Lung (tissue), 11 donors: ENCODE measurements at regions not wholly inside any gene's neighbourhood (a gene's known extent, or its start where the extent isn't known, plus 50 kb on each side); places are given as distances from the start of the nearest gene placed in this dataset.

Experiments used
- ATAC-seq: fragments of 200-7000 bp; cut with Tn5 transposase; one replicate; pipeline ENCODE4 v1.9.1; 2020; ENCODE audit warnings: moderate number of reproducible peaks; ENCODE audit not compliant: insufficient read depth, low FRiP score
- DNase-seq, 3 donors: peaks; one replicate each; pipeline ENCODE4 v3.0.0-alpha.2; 2013 to 2017
- H3K27ac ChIP-seq, 2 donors: one replicate each; pipeline ENCODE4 v1.5.1; 2013; ENCODE audit warnings: mild to moderate bottlenecking in 2 of 2, moderate library complexity in 2 of 2, control low read depth in 1 of 2, inconsistent platforms in 1 of 2, low read depth in 1 of 2, low read length in 1 of 2
- H3K27me3 ChIP-seq, 3 donors: one replicate each; pipeline ENCODE4 v1.5.1; 2013; ENCODE audit warnings: low read length in 2 of 3; ENCODE audit not compliant: control insufficient read depth in 3 of 3, insufficient read depth in 3 of 3
- H3K36me3 ChIP-seq, 4 donors: one replicate each; pipeline ENCODE4 v1.5.1; 2013; ENCODE audit warnings: low read length in 4 of 4, mild to moderate bottlenecking in 1 of 4, moderate library complexity in 1 of 4; ENCODE audit not compliant: control insufficient read depth in 4 of 4, insufficient read depth in 4 of 4
- H3K4me1 ChIP-seq, 5 donors: one replicate each; pipeline ENCODE4 v1.5.1; 2013; ENCODE audit warnings: low read length in 5 of 5, mild to moderate bottlenecking in 2 of 5, moderate library complexity in 1 of 5; ENCODE audit not compliant: control insufficient read depth in 5 of 5, insufficient read depth in 5 of 5
- H3K4me3 ChIP-seq: one replicate; pipeline ENCODE4 v1.5.1; 2013; ENCODE audit warnings: mild to moderate bottlenecking, control low read depth, moderate library complexity
- H3K9ac ChIP-seq, 2 donors: one replicate each; pipeline ENCODE4 v1.5.1; 2013; ENCODE audit warnings: low read length in 2 of 2, control low read depth in 1 of 2; ENCODE audit not compliant: insufficient read depth in 1 of 2
- H3K9me3 ChIP-seq, 4 donors: one replicate each; pipeline ENCODE4 v1.5.1; 2013; ENCODE audit warnings: low read length in 3 of 4, mild to moderate bottlenecking in 1 of 4, moderate library complexity in 1 of 4; ENCODE audit not compliant: control insufficient read depth in 4 of 4, insufficient read depth in 3 of 4
- CTCF ChIP-seq: IDR thresholded peaks from 2 replicates; pipeline ENCODE4 v1.5.1; 2012; ENCODE audit warnings: mild to moderate bottlenecking; ENCODE audit errors: control extremely low read depth, extremely low read depth
- WGBS, 2 donors: extraction: QIAGEN DNeasy Blood & Tissue Kit; methylation state at CpG; one replicate each; pipeline ENCODE4 v1.1.7; 2013; 5-methylcytosine and 5-hydroxymethylcytosine counted together
- donor health status: control.
- donor health status: control.
- donor health status: Bipolar disorder and iron deficiency.
- donor health status: healthy.
- donor health status: DM: yes; HTN: yes; CAD: no.

- Histone ChIP-seq H3K36me3 (no peaks in the 10 kb centered on the region), H3K4me1 (no peaks in the 10 kb centered on the region), H3K4me3 (no peak overlapping the region), H3K9ac (no peak overlapping the region), H3K27me3 (no peaks in the 10 kb centered on the region), H3K9me3 (peaks cover 0 to 6% (median 0%) of the 10 kb centered on the region in 4 donors), H3K27ac (no peak overlapping the region)
- no peak for TF ChIP-seq CTCF
- ATAC-seq, result no peak
- DNase-seq, result no peak
These were observed 326.2 kb downstream of the COL11A1 start for GRCh38 chr1:102782144-102782543.

- Histone ChIP-seq H3K9me3 (no peaks in the 10 kb centered on the region), H3K27me3 (no peaks in the 10 kb centered on the region), H3K27ac (no peak overlapping the region), H3K9ac (no peak overlapping the region), H3K36me3 (no peaks in the 10 kb centered on the region), H3K4me3 (no peak overlapping the region), H3K4me1 (no peaks in the 10 kb centered on the region)
- DNase-seq (no peak), ATAC-seq (no peak)
- 60 to 73% methylated on average over 1 of the region's 1 CpG for WGBS, 2 donors
- no peak for TF ChIP-seq CTCF
These were observed 332.3 kb downstream of the COL11A1 start for GRCh38 chr1:102776071-102776470.

- no peak for ATAC-seq
- H3K27ac ChIP-seq, result no peak overlapping the region
- no peaks in the 10 kb centered on the region for H3K27me3 ChIP-seq
- DNase-seq, result no peak
- no peaks in the 10 kb centered on the region for H3K9me3 ChIP-seq
- TF ChIP-seq CTCF, result no peak
- no peaks in the 10 kb centered on the region for H3K36me3 ChIP-seq
- no peak overlapping the region for H3K4me3 ChIP-seq
- H3K9ac ChIP-seq, result no peak overlapping the region
- no peaks in the 10 kb centered on the region for H3K4me1 ChIP-seq
- 73 to 77% methylated on average over 8 of the region's 8 CpGs for WGBS, 2 donors
These were observed 335.5 kb downstream of the COL11A1 start for GRCh38 chr1:102772831-102773230.

GRCh38 chr1:102758418-102758817 lies 349.9 kb downstream of the COL11A1 start:
- no peaks in the 10 kb centered on the region for H3K9me3 ChIP-seq
- H3K4me3 ChIP-seq, result no peak overlapping the region
- H3K27me3 ChIP-seq, result no peaks in the 10 kb centered on the region
- no peak for DNase-seq
- ATAC-seq, result no peak
- TF ChIP-seq CTCF, result no peak
- no peak overlapping the region for H3K27ac ChIP-seq
- no peaks in the 10 kb centered on the region for H3K4me1 ChIP-seq
- H3K36me3 ChIP-seq, result no peaks in the 10 kb centered on the region
- no peak overlapping the region for H3K9ac ChIP-seq
- 73 to 84% methylated on average over 1 of the region's 1 CpG for WGBS, 2 donors
